Activated T-helper 1 cell treated with anti-CD3 and anti-CD28 coated beads, Interleukin-12 subunit alpha, Interleukin-12 subunit beta, Interleukin-2, Interleukin-4 antibody, amounts not matched to agents 30 ng/mL and 10 ng/mL and 1 ng/mL, durations not matched to agents 14 hours and 24 hours and 36 hours (primary cell): ENCODE measurements at regions not wholly inside any gene's neighbourhood (a gene's known extent, or its start where the extent isn't known, plus 50 kb on each side); places are given as distances from the start of the nearest gene placed in this dataset.

Experiments used
- DNase-seq: peaks from one replicate; pipeline ENCODE4 v3.0.0; 2021; ENCODE audit warnings: low spot score
- H3K27ac Mint-ChIP-seq: one replicate; pipeline ENCODE4 v1.8.0; 2021; ENCODE audit warnings: mild to moderate bottlenecking, mixed read lengths
- H3K27me3 Mint-ChIP-seq: one replicate; pipeline ENCODE4 v1.8.0; 2022; ENCODE audit warnings: mild to moderate bottlenecking, moderate library complexity, mixed read lengths; ENCODE audit not compliant: insufficient read depth
- H3K36me3 Mint-ChIP-seq: one replicate; pipeline ENCODE4 v1.8.0; 2021; ENCODE audit warnings: low read depth, mixed read lengths
- H3K4me1 Mint-ChIP-seq: one replicate; pipeline ENCODE4 v1.8.0; 2021; ENCODE audit warnings: low read depth, mixed read lengths
- H3K4me3 Mint-ChIP-seq: one replicate; pipeline ENCODE4 v1.8.0; 2021; ENCODE audit warnings: mild to moderate bottlenecking, moderate library complexity, mixed read lengths
- H3K9me3 Mint-ChIP-seq: one replicate; pipeline ENCODE4 v1.8.0; 2021; ENCODE audit warnings: mixed read lengths
- intact Hi-C: fragments of 100-400 bp; cut with micrococcal nuclease; formaldehyde crosslinking; loops from one replicate; pipeline ENCODE4 v1.15.1; 2024

GRCh38 chr14:85190251-85190650, 339.7 kb upstream of the FLRT2 start:
- no peaks in the 10 kb centered on the region for H3K27me3 Mint-ChIP-seq
- intact Hi-C loops: no loop called here
- H3K27ac Mint-ChIP-seq: no peak overlapping the region
- no peak for DNase-seq
- no peaks in the 10 kb centered on the region for H3K4me1 Mint-ChIP-seq
- no peak overlapping the region for H3K4me3 Mint-ChIP-seq
- H3K36me3 Mint-ChIP-seq: no peaks in the 10 kb centered on the region
- peaks cover 18% of the 10 kb centered on the region for H3K9me3 Mint-ChIP-seq

- Mint-ChIP-seq H3K27me3 (no peaks in the 10 kb centered on the region), H3K27ac (no peak overlapping the region), H3K4me3 (no peak overlapping the region), H3K36me3 (no peaks in the 10 kb centered on the region), H3K9me3 (peaks cover 12% of the 10 kb centered on the region), H3K4me1 (no peaks in the 10 kb centered on the region)
- no peak for DNase-seq
- intact Hi-C loops: no loop called here
Observed at GRCh38 chr14:85191986-85192385, 338.0 kb upstream of the FLRT2 start.

- peaks cover 5% of the 10 kb centered on the region for H3K9me3 Mint-ChIP-seq
- DNase-seq: no peak
- H3K36me3 Mint-ChIP-seq: no peaks in the 10 kb centered on the region
- H3K4me1 Mint-ChIP-seq: no peaks in the 10 kb centered on the region
- no peak overlapping the region for H3K27ac Mint-ChIP-seq
- intact Hi-C loops: no loop called here
- H3K27me3 Mint-ChIP-seq: no peaks in the 10 kb centered on the region
- H3K4me3 Mint-ChIP-seq: no peak overlapping the region
Observed at GRCh38 chr14:85195872-85196477, 334.0 kb upstream of the FLRT2 start.

GRCh38 chr14:85198001-85198400, 331.9 kb upstream of the FLRT2 start:
- Mint-ChIP-seq H3K4me3 (no peak overlapping the region), H3K27ac (no peak overlapping the region), H3K4me1 (no peaks in the 10 kb centered on the region), H3K9me3 (peaks cover 5% of the 10 kb centered on the region), H3K27me3 (no peaks in the 10 kb centered on the region), H3K36me3 (no peaks in the 10 kb centered on the region)
- DNase-seq: no peak
- intact Hi-C loops: no loop called here

- no peaks in the 10 kb centered on the region for H3K27me3 Mint-ChIP-seq
- intact Hi-C loops: no loop called here
- no peak for DNase-seq
- no peak overlapping the region for H3K27ac Mint-ChIP-seq
- no peak overlapping the region for H3K4me3 Mint-ChIP-seq
- no peaks in the 10 kb centered on the region for H3K36me3 Mint-ChIP-seq
- peaks cover 4% of the 10 kb centered on the region for H3K9me3 Mint-ChIP-seq
- H3K4me1 Mint-ChIP-seq: no peaks in the 10 kb centered on the region
Observed at GRCh38 chr14:85205875-85206274, 324.1 kb upstream of the FLRT2 start.

GRCh38 chr14:85214471-85214870, 315.5 kb upstream of the FLRT2 start:
- no peaks in the 10 kb centered on the region for H3K4me1 Mint-ChIP-seq
- no peak for DNase-seq
- intact Hi-C loops: no loop called here
- no peak overlapping the region for H3K27ac Mint-ChIP-seq
- no peaks in the 10 kb centered on the region for H3K27me3 Mint-ChIP-seq
- no peaks in the 10 kb centered on the region for H3K36me3 Mint-ChIP-seq
- H3K4me3 Mint-ChIP-seq: no peak overlapping the region
- H3K9me3 Mint-ChIP-seq: no peaks in the 10 kb centered on the region

- no peak for DNase-seq
- no peaks in the 10 kb centered on the region for H3K27me3 Mint-ChIP-seq
- no peak overlapping the region for H3K4me3 Mint-ChIP-seq
- intact Hi-C loops: no loop called here
- H3K36me3 Mint-ChIP-seq: no peaks in the 10 kb centered on the region
- no peaks in the 10 kb centered on the region for H3K9me3 Mint-ChIP-seq
- no peaks in the 10 kb centered on the region for H3K4me1 Mint-ChIP-seq
- H3K27ac Mint-ChIP-seq: no peak overlapping the region
Observed at GRCh38 chr14:85217412-85217811, 312.5 kb upstream of the FLRT2 start.

- no peaks in the 10 kb centered on the region for H3K27me3 Mint-ChIP-seq
- H3K4me1 Mint-ChIP-seq: no peaks in the 10 kb centered on the region
- no peak for DNase-seq
- H3K36me3 Mint-ChIP-seq: no peaks in the 10 kb centered on the region
- no peaks in the 10 kb centered on the region for H3K9me3 Mint-ChIP-seq
- no peak overlapping the region for H3K27ac Mint-ChIP-seq
- intact Hi-C loops: no loop called here
- H3K4me3 Mint-ChIP-seq: no peak overlapping the region
Observed at GRCh38 chr14:85218982-85219381, 311.0 kb upstream of the FLRT2 start.

GRCh38 chr14:85221832-85222231, 308.1 kb upstream of the FLRT2 start:
- Mint-ChIP-seq H3K27ac (no peak overlapping the region), H3K27me3 (no peaks in the 10 kb centered on the region), H3K36me3 (no peaks in the 10 kb centered on the region), H3K9me3 (peaks cover 5% of the 10 kb centered on the region), H3K4me3 (no peak overlapping the region), H3K4me1 (no peaks in the 10 kb centered on the region)
- no peak for DNase-seq
- intact Hi-C loops: no loop called here

GRCh38 chr14:85222341-85222740, 307.6 kb upstream of the FLRT2 start:
- H3K36me3 Mint-ChIP-seq: no peaks in the 10 kb centered on the region
- H3K4me3 Mint-ChIP-seq: no peak overlapping the region
- H3K9me3 Mint-ChIP-seq: peaks cover 8% of the 10 kb centered on the region
- no peak for DNase-seq
- H3K4me1 Mint-ChIP-seq: no peaks in the 10 kb centered on the region
- intact Hi-C loops: no loop called here
- H3K27me3 Mint-ChIP-seq: no peaks in the 10 kb centered on the region
- no peak overlapping the region for H3K27ac Mint-ChIP-seq

- Mint-ChIP-seq H3K27me3 (no peaks in the 10 kb centered on the region), H3K27ac (no peak overlapping the region), H3K4me1 (no peaks in the 10 kb centered on the region), H3K4me3 (no peak overlapping the region), H3K36me3 (no peaks in the 10 kb centered on the region), H3K9me3 (peaks cover 10% of the 10 kb centered on the region)
- DNase-seq: no peak
- intact Hi-C loops: no loop called here
Observed at GRCh38 chr14:85223667-85224066, 306.3 kb upstream of the FLRT2 start.

- Mint-ChIP-seq H3K4me1 (no peaks in the 10 kb centered on the region), H3K27me3 (no peaks in the 10 kb centered on the region), H3K4me3 (no peak overlapping the region), H3K36me3 (no peaks in the 10 kb centered on the region), H3K9me3 (peaks cover 10% of the 10 kb centered on the region), H3K27ac (no peak overlapping the region)
- intact Hi-C loops: no loop called here
- no peak for DNase-seq
Observed at GRCh38 chr14:85224241-85224640, 305.7 kb upstream of the FLRT2 start.

- intact Hi-C loops: no loop called here
- no peak for DNase-seq
- peaks cover 15% of the 10 kb centered on the region for H3K9me3 Mint-ChIP-seq
- no peaks in the 10 kb centered on the region for H3K36me3 Mint-ChIP-seq
- H3K27ac Mint-ChIP-seq: no peak overlapping the region
- no peaks in the 10 kb centered on the region for H3K4me1 Mint-ChIP-seq
- no peaks in the 10 kb centered on the region for H3K27me3 Mint-ChIP-seq
- no peak overlapping the region for H3K4me3 Mint-ChIP-seq
Observed at GRCh38 chr14:85233756-85234155, 296.2 kb upstream of the FLRT2 start.
